HG03575 (cell line): ENCODE measurements at regions not wholly inside any gene's neighbourhood (a gene's known extent, or its start where the extent isn't known, plus 50 kb on each side); places are given as distances from the start of the nearest gene placed in this dataset.

Experiments used
- ATAC-seq: cut with Tn5 transposase; IDR thresholded peaks from one replicate; pipeline ENCODE4 v1.9.1; 2021; ENCODE audit not compliant: unreplicated experiment, insufficient number of reproducible peaks, low FRiP score; ENCODE audit errors: extremely low read depth

DNA sequence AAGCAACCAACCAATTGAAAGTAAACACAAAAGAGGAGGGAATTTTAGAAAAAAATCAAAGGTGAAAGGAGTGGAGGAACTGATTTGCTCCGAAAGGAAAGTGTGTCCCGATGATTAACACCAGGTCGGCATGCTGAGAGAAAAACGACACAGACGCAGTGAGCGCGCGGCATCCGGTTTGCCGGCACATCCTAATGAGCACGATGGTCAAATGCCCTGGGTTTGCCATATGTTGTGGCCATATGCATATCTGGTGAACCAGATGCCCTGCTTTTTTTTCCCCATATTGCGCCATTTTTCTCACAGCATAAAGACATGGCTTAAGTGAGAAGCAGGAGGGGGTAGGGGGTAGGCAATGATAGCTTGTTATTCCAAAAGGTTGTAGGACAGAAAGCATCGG is 626.7 kb downstream of the BCL11A start:
- no peak for ATAC-seq

DNA sequence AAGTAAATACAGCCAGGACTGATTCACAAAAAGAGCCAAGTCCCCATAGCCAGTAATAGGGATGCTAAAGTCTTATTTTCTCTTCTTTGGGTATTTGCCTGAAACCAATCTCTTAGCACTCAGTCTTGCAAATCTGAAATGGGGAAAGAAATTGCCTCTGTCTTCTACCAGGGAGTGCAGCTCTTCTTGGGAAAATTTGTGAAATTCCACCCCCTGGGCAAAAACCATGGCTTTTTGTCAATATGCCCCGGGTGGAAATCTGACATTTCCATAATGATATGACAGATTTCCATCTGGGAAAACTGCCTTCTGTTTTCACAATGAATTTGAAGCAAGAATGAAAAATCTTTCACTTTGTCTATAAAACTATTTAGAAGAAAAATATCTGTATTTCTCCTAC is 628.1 kb downstream of the BCL11A start:
- no peak for ATAC-seq

DNA sequence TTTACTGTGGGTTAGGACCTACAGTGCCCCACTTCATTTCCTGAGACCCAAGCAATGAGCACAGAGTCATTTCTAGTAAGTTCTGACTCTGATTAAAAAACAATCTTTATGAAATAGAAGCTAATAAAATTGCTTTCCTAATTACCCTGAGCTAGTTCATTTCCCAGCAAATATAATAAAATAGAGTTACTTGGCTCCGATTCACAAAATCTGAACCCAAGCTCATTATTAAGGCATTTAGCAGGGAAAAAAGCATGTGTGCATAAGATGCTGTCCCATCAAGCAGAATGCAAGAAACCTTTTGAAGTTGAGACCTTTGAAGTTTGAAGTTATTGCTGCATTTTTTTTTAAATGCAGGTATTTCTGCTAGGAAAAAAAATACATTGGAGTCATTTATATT is 629.1 kb downstream of the BCL11A start:
- ATAC-seq, result no peak

DNA sequence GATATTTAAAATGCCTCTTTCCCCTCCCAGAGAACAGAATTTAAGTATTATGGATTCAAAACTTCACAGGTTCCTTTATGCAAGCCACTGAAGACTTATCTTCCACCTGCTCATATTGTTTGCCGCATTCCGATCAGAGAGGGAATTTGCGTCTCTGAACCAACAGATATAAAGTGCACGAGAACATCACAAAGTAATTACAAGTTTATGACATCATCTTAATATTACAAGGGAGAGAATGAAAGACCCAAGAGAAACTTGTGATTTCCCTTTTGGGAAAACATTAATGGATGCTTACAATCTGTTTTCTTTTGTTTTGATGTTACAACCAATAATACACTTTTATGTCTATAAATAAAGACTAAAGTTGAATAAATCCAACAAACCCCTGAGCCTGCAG is 631.0 kb downstream of the BCL11A start:
- no peak for ATAC-seq

DNA sequence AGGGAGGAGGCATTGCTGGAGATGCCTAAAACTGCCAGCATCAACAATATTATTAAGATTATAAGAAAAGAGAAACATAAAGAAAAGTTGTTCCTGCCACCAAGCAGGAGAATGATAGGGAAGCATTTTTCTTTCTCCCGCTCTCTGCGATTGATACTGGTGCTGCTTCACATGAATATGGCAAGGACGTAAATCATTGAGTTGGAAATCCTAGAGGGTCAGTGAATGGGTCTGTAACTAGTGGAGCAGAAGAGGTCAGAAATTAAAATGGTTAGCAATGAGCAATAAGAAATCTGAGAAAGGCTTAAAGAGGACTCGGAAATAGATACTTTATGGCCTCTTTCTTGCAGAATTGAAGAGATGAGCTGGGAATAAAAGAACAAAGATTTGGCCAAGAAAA is 631.7 kb downstream of the BCL11A start:
- ATAC-seq, result no peak

DNA sequence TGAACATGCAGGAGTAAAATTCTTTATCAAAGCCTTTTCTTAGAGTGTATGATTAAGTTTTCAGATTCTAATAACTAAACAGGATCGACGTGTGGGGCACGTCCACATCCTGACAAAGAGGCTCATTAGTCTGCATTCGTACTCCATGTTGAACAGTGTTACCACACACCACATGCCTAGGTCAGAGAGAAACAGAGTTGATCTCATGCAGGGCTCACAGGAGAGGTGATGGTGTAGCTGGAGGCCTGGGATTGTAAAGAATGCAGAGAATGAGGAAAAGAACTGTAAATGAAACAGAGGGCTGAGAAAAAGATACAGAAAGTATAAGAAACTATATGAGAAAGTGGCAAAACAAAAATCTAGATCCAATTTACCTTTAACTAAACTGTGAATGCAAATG is 632.5 kb downstream of the BCL11A start:
- ATAC-seq, result no peak

DNA sequence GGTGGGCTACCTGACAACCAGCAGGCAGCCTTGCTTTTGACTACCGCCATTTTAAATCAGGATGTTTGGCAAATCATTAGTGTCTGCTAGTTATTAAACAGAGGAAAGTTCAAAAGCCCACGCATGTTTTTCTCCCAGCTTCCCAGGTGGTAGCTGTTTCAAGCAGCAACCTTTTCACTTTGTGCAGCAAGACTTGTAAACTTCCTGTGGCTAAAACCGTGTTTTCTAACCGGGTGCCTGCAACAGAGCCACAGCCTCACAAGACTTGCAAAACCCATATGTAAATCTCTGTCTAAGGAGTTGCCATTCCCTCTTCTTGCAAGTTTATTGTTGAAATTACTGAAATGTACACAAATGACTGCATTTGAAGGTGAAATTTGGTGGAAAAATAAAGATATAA is 633.1 kb downstream of the BCL11A start:
- ATAC-seq, result no peak

DNA sequence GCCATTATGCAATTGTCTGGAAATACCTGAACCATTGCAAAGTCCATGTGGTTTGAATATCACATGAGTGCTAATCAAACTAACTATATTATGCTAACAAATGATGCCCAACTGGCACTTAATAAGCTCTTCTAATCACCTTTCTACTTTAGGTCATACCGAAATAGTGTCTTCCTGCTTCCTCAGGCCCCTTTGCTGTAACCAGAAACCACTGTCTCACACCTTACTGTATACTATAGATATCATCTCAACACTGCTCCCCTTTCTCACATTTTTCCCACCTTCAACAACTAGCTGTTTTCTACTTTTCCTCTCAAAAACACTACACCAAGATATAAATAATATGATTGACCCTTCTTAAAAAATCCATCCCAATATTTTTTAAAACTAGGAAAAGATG is 633.9 kb downstream of the BCL11A start:
- ATAC-seq, result no peak

DNA sequence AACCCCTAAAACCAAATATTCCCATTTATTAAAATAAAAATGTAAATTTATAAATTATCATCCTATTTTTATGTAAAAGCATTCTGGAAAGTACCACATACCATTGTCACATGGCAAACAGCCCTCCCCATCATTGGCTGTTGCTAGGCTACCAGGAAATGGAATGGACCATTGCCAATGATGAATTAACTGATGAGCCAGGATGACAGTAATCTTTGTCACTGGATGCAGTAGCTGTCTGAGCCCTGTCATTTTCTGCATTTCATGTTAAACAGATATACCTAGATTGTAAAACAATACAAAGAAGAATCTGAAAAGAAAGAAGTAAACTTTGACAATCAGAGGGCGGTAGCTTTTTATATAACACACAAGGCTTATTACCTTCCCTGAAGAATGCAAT is 641.4 kb downstream of the BCL11A start:
- ATAC-seq, result no peak

DNA sequence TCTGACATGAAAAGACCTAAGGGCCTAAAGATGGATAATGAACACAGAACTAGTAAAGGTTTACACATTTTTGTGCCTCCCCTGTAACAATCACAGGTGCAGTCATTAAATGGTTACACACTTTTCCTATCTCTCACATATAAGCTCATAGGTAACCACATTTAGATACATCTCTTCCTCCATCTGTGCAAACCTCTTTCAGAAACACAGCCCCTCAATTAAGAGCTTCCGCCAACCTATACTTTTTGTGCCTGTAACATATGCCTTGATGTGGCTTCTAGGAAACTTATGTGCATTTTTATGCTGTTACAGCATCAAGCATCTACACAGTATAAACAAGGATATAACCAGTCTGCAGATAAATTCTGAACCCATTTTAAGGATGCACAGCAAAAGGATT is 643.3 kb downstream of the BCL11A start:
- no peak for ATAC-seq

DNA sequence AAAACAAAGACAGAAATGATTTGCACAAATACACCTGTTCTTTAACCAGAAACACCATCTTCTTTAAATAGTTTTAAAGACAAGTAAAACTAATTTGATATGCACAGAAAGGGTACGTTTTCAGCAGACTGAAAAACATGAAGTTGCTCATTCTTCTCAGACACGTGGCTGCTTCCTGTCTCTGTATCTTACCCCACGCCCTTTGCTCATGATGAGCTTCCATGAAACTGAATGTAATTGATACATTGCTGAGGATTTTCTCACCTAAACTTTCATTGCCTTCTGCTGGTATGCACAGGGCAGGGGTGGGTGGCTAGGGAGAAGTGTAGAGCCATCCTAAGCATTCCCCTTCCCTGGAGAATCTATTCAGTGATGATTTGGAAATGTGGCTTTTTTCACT is 644.3 kb downstream of the BCL11A start:
- no peak for ATAC-seq

DNA sequence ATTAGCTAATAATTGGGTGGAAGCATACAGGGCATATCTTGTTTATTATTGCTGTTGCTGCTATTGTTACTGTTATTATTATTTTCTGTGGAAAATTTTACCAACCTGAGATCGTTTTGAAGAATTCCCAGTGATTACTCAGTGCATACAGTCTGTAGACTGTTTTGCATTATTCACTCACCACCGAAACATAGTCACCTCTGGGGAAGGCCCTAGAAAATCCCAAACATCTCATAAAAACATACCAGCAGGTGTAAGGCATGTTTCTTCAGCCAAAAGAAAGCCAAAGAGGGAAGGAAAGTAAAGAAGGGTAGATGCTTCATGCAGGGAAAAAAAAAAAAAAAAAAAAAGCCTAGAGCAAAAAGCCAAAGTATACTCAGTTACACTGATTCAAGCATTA is 647.7 kb downstream of the BCL11A start:
- ATAC-seq, result no peak

DNA sequence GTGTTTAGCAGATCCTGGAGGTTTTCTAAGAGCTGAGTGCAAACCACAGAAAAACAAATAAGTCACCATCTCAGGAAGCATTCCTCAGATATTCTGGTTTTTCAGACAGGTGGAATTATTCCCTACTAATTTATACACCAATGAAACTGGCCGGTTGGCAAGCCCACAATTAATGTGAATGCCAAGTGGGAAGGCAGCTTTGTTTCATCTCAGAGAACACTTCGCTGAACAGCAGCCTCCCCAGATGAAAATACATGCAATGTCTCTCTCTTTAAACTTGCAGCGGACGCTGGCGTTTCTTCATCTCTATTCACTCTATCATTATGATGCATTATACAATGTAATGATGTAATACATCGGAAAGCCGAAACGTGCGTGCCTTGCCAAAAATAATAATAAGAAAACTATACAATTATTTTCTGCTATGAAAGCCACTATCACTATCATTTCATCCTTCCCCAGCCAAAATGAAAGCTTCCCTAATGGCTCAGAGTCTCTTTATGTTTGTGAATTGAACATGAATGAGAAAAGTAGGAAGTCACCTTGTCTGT is 649.4 kb downstream of the BCL11A start:
- ATAC-seq, result no peak

DNA sequence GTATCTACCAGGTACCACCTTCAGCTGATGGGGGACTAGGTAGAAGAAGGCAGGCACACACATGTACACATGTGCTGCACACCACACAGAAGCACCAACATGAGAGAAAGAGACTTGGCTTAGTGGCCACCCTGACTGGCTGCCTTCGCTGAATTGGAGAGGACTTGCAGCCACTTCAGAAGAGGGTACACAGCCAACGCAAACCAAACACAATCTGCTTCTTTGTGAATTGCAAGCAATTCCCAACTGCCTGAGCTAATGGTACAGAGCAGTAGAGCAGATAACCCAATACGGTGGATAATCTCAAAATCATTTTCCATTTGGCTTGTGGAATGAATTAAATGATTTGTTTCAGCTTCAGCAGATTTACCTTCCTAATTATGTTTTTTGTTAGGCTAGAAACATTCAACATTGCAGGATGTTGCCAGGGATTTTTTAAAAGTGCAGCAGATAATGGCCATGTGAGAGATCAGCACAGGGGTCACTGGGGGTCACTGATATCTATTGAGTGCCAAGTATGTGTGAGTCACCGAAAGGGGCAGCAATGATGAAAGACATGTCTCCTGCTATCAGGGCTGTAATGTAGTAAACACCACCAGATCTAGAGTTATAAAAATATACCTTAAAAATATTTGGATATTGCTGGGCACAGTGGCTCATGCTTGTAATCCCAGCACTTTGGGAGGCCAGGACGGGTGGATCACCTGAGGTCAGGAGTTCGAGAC is 652.6 kb downstream of the BCL11A start:
- no peak for ATAC-seq

DNA sequence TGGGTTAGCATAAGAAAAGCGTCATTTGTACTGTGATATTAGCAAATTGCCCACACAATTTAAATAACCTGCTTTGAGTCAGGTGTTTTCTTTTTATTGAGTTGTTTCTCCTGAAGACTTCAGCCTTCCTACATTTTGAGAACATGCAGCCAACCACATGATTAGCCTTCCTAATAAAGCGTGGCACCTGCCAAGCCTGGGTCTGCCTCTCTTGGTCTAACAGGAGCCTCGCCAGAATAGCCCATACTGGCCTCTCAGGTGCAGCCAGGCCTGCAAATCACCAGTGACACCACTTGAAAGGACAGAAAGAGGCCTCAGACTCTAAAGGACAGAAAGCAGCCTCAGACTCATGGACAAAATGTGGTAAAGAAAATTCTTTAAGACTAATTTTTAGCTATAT is 653.8 kb downstream of the BCL11A start:
- no peak for ATAC-seq

DNA sequence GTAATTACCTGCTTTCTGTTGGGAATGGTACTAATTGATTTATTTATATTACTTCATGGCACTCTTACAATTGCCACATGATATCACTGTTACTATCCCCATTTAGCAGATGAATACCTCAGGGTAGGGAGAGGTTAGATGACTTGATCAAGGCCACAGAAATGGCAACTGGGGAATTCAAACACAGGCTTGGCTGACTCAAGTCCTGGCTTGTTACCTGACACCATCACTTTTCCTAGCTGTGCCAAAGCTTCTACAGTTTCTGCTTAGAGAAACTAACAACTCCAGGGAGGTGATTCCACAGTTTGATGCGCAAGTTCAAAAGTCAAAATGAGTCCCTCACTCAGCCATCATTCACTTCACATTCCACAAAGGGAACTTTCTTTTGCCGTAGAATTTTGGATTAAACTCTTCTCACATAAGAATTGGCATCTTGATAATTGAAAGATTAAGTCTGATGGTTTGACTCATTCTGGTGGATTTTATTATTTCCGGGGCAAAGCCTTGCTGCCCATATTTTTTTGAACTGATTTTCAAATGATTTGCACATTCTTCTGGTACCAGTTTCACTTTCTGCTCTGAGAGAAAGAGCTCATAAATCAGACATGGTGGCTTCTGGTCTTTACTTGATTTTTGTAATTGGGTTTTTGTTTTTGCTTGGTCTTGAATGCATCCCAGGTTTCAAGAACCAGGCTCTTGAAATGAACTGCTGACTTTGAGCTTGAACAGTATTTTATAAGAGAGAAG is 656.8 kb downstream of the BCL11A start:
- no peak for ATAC-seq

DNA sequence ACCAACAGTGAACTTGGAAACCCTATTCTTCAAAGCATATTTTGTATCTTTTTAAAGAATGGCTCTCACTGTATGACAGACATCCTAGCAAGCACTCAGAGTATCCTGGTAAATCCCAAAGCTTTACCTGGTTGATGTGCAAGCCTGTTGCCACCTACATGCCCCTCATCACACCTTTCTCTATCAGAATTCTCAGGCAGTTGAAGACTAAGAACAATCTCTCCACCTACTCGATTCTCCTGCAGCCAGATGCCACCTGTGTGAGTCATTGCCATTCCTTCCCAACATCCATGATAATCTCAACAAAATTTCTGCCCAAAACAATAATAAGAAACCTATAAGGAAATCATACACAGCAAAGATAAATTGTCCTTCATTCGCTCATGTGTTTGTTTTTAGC is 659.8 kb downstream of the BCL11A start:
- no peak for ATAC-seq

DNA sequence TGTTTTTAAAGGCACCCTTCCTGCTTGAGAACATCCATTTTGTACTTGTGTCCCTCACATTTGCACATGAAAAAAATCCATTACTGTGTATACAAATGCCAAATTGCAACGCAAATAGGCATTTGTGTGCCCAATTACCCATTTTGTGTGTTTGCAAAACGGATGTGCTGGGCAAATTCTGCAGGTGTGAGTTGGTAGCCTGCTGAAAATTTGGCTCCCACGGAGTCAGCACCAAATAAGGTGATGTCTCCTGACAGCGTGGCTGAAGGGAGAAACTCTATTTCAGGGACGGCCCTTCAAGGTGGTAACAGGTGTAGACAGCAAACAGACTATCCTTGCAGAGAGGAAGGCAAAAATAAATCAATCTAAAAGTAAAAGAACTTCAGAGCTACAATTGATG is 661.1 kb downstream of the BCL11A start:
- no peak for ATAC-seq

DNA sequence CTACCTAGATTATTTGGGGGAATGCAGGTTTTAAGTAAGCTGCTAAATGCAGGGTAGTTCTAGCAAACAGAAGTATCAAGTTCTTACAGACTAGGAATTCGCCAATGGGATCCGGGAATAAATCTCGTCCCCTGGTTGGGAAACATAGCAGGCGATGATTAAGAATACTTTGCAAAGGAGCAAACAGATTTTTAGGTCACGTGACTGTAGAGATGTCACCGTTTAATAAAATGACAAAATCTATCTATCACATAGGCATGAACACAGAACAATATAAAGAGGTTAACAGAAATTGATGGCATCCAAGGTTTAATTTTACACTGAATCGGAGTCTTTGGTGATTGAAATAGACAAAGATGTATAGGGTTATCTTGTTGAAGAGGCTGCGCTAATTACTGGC is 664.1 kb downstream of the BCL11A start:
- no peak for ATAC-seq

DNA sequence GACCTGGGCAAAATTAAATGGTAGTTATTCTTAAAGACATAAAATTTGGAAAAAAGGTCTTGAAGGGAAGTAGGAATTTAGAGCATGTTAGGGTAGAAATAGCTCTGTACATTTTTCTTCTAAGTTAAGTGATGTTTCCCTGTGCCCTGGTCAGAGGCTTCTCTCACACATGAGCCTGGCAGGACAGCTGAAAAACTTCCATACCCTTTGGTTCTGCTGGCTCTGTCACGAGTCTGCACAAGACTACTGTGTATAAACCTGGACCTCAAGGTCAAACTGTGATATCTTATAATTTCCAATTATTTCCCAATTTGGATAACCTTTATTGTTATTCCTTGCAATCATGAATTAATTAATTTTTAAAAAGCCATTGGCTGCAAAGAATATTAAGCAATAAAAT is 664.7 kb downstream of the BCL11A start:
- no peak for ATAC-seq
